GM12878 (cell line): ENCODE measurements at regions not wholly inside any gene's neighbourhood (a gene's known extent, or its start where the extent isn't known, plus 50 kb on each side); places are given as distances from the start of the nearest gene placed in this dataset.

Experiments used
- ATAC-seq: fragments of 200-7000 bp; cut with Tn5 transposase; 3 replicates; pipeline ENCODE4 v1.9.1; 2020; ENCODE audit warnings: mild to moderate bottlenecking, moderate library complexity
- BruUV-seq: library from RNA; stranded (reverse); fragments of 400-500 nt; replicated peaks from 2 replicates; lab custom pipeline; 2021; lab: Mats Ljungman, UMichigan
- CTCF ChIA-PET: fragments of 300-600 bp; sonication (Branson Sonifier 250); formaldehyde crosslinking; extraction: SDS; loops from one replicate; lab custom pipeline; 2021; ENCODE audit warnings: inconsistent platforms; lab: Yijun Ruan, JAX
- POLR2A ChIA-PET: fragments of 350-600 bp; formaldehyde crosslinking; extraction: SDS; loops from one replicate; lab custom pipeline; 2021; ENCODE audit warnings: inconsistent platforms; lab: Charles Lee
- RAD21 ChIA-PET: fragments of 300-600 bp; sonication (Branson Sonifier 250); formaldehyde crosslinking; loops from one replicate; lab custom pipeline; 2023; ENCODE audit warnings: antibody characterized with exemption; ENCODE audit not compliant: unreplicated experiment; lab: Charles Lee
- SMC1A ChIA-PET: fragments of 300-600 bp; sonication (Branson Sonifier 250); formaldehyde crosslinking; loops from one replicate; lab custom pipeline; 2023; ENCODE audit not compliant: unreplicated experiment, uncharacterized antibody; lab: Charles Lee
- DNase-seq: peaks from one replicate; pipeline ENCODE4 v3.0.0-alpha.2; 2011; ENCODE audit warnings: low read depth, low spot score
- FAIRE-seq: peaks from 3 replicates; lab custom pipeline; 2011; peaks lifted over from hg19 to GRCh38; lab: Jason Lieb, UNC
- H2AFZ ChIP-seq: 2 replicates; pipeline ENCODE4 v1.6.0; 2011; ENCODE audit warnings: low read depth, low read length, control low read depth; ENCODE audit not compliant: control insufficient read depth
- H3K27ac ChIP-seq: 2 replicates; pipeline ENCODE4 v1.5.1; 2011; ENCODE audit warnings: control low read depth; ENCODE audit not compliant: control insufficient read depth, insufficient read depth
- H3K27me3 ChIP-seq, 2 experiments: replicated peaks in 1 of 2; 2 replicates each; pipeline versions ENCODE4 v1.6.0 to v1.6.1; 2011; ENCODE audit warnings: low read length in 1 of 2; ENCODE audit not compliant: control insufficient read depth in 2 of 2, insufficient read depth in 2 of 2
- H3K36me3 ChIP-seq, 2 experiments: 2 replicates each; pipeline ENCODE4 v1.5.1; 2011; ENCODE audit warnings: low read length in 1 of 2; ENCODE audit not compliant: control insufficient read depth in 2 of 2, insufficient read depth in 2 of 2
- H3K4me1 ChIP-seq: 2 replicates; pipeline ENCODE4 v1.6.1; 2011; ENCODE audit warnings: mild to moderate bottlenecking, low read length, moderate library complexity, mixed read lengths; ENCODE audit not compliant: control insufficient read depth, insufficient read depth
- H3K4me2 ChIP-seq: 2 replicates; pipeline ENCODE4 v1.6.0; 2011; ENCODE audit warnings: control low read depth; ENCODE audit not compliant: control insufficient read depth, insufficient read depth
- H3K4me3 ChIP-seq: fragments of 200-600 bp; sonication (generic); 2 replicates; pipeline ENCODE4 v1.5.1; 2016
- H3K79me2 ChIP-seq: 2 replicates; pipeline ENCODE4 v1.6.0; 2011; ENCODE audit warnings: low read length; ENCODE audit not compliant: control insufficient read depth, insufficient read depth
- H3K9ac ChIP-seq: 2 replicates; pipeline ENCODE4 v1.8.0; 2011; ENCODE audit warnings: low read length, control low read depth, mixed read lengths; ENCODE audit not compliant: control insufficient read depth, insufficient read depth
- H3K9me3 ChIP-seq: replicated peaks from 3 replicates; pipeline ENCODE4 v1.5.1; 2011; ENCODE audit warnings: mild to moderate bottlenecking, low read length; ENCODE audit not compliant: control insufficient read depth, insufficient read depth
- H4K20me1 ChIP-seq: 2 replicates; pipeline ENCODE4 v1.6.0; 2011; ENCODE audit not compliant: control insufficient read depth, insufficient read depth
- BACH1 ChIP-seq: fragments of 450-650 bp; IDR thresholded peaks from 2 replicates; pipeline ENCODE4 v1.6.1; 2017; ENCODE audit warnings: mild to moderate bottlenecking, borderline replicate concordance
- BCL3 ChIP-seq: IDR thresholded peaks from 2 replicates; pipeline ENCODE4 v1.6.1; 2011; ENCODE audit warnings: borderline replicate concordance, low read depth, mild to moderate bottlenecking, moderate library complexity, low read length; ENCODE audit not compliant: insufficient read depth, poor library complexity, severe bottlenecking
- BMI1 ChIP-seq: fragments of 450-650 bp; IDR thresholded peaks from 2 replicates; pipeline ENCODE4 v1.6.1; 2016; ENCODE audit warnings: mild to moderate bottlenecking, moderate library complexity, borderline replicate concordance
- CBX5 ChIP-seq: sonication (generic); IDR thresholded peaks from 2 replicates; pipeline ENCODE4 v1.6.1; 2016; ENCODE audit warnings: low read depth, moderate library complexity, mild to moderate bottlenecking, inconsistent platforms
- E2F4 ChIP-seq: IDR thresholded peaks from 2 replicates; pipeline ENCODE4 v1.6.1; 2012; ENCODE audit warnings: low read depth, low read length, improper control_type of control experiment
- FOXM1 ChIP-seq: IDR thresholded peaks from 2 replicates; pipeline ENCODE4 v1.6.1; 2012; ENCODE audit warnings: low read depth, mild to moderate bottlenecking, inconsistent platforms, low read length, moderate library complexity
- HDAC2 ChIP-seq: fragments of 200-600 bp; sonication (generic); IDR thresholded peaks from 2 replicates; pipeline ENCODE4 v1.6.1; 2017
- IKZF1 ChIP-seq: fragments of 450-650 bp; conservative IDR thresholded peaks from 2 replicates; pipeline ENCODE4 v1.6.1; 2017; ENCODE audit warnings: antibody characterized with exemption, mild to moderate bottlenecking
- IKZF2 ChIP-seq, 2 experiments: fragments of 450-650 bp; IDR thresholded peaks; 2 replicates each; pipeline ENCODE4 v1.6.1; 2017; ENCODE audit warnings: mild to moderate bottlenecking in 2 of 2, moderate library complexity in 2 of 2
- MYC ChIP-seq: IDR thresholded peaks from 2 replicates; pipeline ENCODE4 v1.6.1; 2011; ENCODE audit warnings: mild to moderate bottlenecking, low read length, moderate library complexity, inconsistent platforms; ENCODE audit not compliant: insufficient read depth, insufficient replicate concordance, insufficient read length, severe bottlenecking
- NR2C2 ChIP-seq: IDR thresholded peaks from 2 replicates; pipeline ENCODE4 v1.6.1; 2011; ENCODE audit warnings: borderline replicate concordance, low read depth; ENCODE audit not compliant: control insufficient read depth, insufficient read length
- RAD21 ChIP-seq: IDR thresholded peaks from 2 replicates; pipeline ENCODE4 v1.6.1; 2011; ENCODE audit warnings: mild to moderate bottlenecking, low read depth, low read length, moderate library complexity; ENCODE audit not compliant: insufficient read depth
- SIN3A ChIP-seq: IDR thresholded peaks from 2 replicates; pipeline ENCODE4 v1.6.1; 2012; ENCODE audit warnings: low read depth, low read length, improper control_type of control experiment
- SREBF1 ChIP-seq: IDR thresholded peaks from 2 replicates; pipeline ENCODE4 v1.6.1; 2012; ENCODE audit warnings: mild to moderate bottlenecking, low read length
- TAF1 ChIP-seq: IDR thresholded peaks from 2 replicates; pipeline ENCODE4 v1.6.1; 2011; ENCODE audit warnings: mild to moderate bottlenecking, low read depth, low read length, borderline replicate concordance
- YY1 ChIP-seq: IDR thresholded peaks from 2 replicates; pipeline ENCODE4 v1.6.1; 2011; ENCODE audit warnings: low read depth, mild to moderate bottlenecking, low read length
- ZNF384 ChIP-seq: IDR thresholded peaks from 2 replicates; pipeline ENCODE4 v1.6.1; 2012; ENCODE audit warnings: low read depth, mild to moderate bottlenecking, low read length, improper control_type of control experiment, borderline replicate concordance
- WGBS: methylation state at CpG from one replicate; pipeline ENCODE4 v1.1.6; 2016; ENCODE audit warnings: low lambda C conversion rate; ENCODE audit not compliant: insufficient replicate concordance, insufficient coverage; ENCODE audit errors: missing lambda C conversion rate; 5-methylcytosine and 5-hydroxymethylcytosine counted together
- in situ Hi-C: fragments of 300-500 bp; cut with MboI; formaldehyde crosslinking; loops from 9 replicates; pipeline ENCODE4 v1.14.3; 2018; ENCODE audit warnings: mixed read lengths
- intact Hi-C: fragments of 100-400 bp; cut with micrococcal nuclease; formaldehyde crosslinking; loops from one replicate; pipeline ENCODE4 v1.14.2; 2022; ENCODE audit not compliant: unreplicated experiment

- no peak for ATAC-seq
- intact Hi-C loops: no loop called here
- no TSS peak for BruUV-seq
- Histone ChIP-seq H3K79me2 (no peaks in the 10 kb centered on the region), H2AFZ (no peak overlapping the region), H3K9me3 (no peaks in the 10 kb centered on the region), H3K4me3 (no peak overlapping the region), H3K9ac (no peak overlapping the region), H4K20me1 (no peaks in the 10 kb centered on the region), H3K4me1 (no peaks in the 10 kb centered on the region), H3K36me3 (no peaks in the 10 kb centered on the region), H3K27ac (no peak overlapping the region), H3K4me2 (no peak overlapping the region), H3K27me3 (no peaks in the 10 kb centered on the region)
- no peak for TF ChIP-seq ZNF384
- TF ChIP-seq YY1: no peak
- TF ChIP-seq BACH1: no peak
- no peak for TF ChIP-seq SIN3A
- no peak for TF ChIP-seq IKZF2 (IDR thresholded peaks at IDR 0.05)
- no peak for TF ChIP-seq RAD21
- TF ChIP-seq BMI1: no peak
- RAD21 ChIA-PET: no interaction called here
- POLR2A ChIA-PET: no interaction called here
- DNase-seq: no peak
- no peak for FAIRE-seq
- 80% methylated on average over 12 of the region's 12 CpGs for WGBS
- in situ Hi-C loops: no loop called here
- SMC1A ChIA-PET: no interaction called here
- CTCF ChIA-PET: no interaction called here
Measured at GRCh38 chr7:116098175-116098574, 67.6 kb upstream of the TFEC start.

- Histone ChIP-seq H3K27ac (no peak overlapping the region), H3K9me3 (no peaks in the 10 kb centered on the region), H2AFZ (no peak overlapping the region), H3K4me3 (no peak overlapping the region), H4K20me1 (no peaks in the 10 kb centered on the region), H3K9ac (no peak overlapping the region), H3K4me2 (no peak overlapping the region), H3K36me3 (no peaks in the 10 kb centered on the region), H3K79me2 (no peaks in the 10 kb centered on the region), H3K4me1 (no peaks in the 10 kb centered on the region), H3K27me3 (no peaks in the 10 kb centered on the region; a peak in 1 of 4 replicates)
- no peak for DNase-seq
- 19% methylated on average over 2 of the region's 2 CpGs for WGBS
- RAD21 ChIA-PET: no interaction called here
- in situ Hi-C loops: no loop called here
- POLR2A ChIA-PET: no interaction called here
- CTCF ChIA-PET: no interaction called here
- BruUV-seq: no TSS peak
- intact Hi-C loops: no loop called here
- ATAC-seq: no peak
- SMC1A ChIA-PET: no interaction called here
- FAIRE-seq: no peak
- no peak for TF ChIP-seq BCL3
- TF ChIP-seq E2F4: no peak
- no peak for TF ChIP-seq MYC
- no peak for TF ChIP-seq CBX5
- no peak for TF ChIP-seq TAF1
- no peak for TF ChIP-seq FOXM1
- TF ChIP-seq IKZF1: no peak
- no peak for TF ChIP-seq SREBF1
- no peak for TF ChIP-seq NR2C2
- no peak for TF ChIP-seq HDAC2
Measured at GRCh38 chr7:116100626-116101025, 70.1 kb upstream of the TFEC start.
